ENCODE measurements at regions not wholly inside any gene's neighbourhood (a gene's known extent, or its start where the extent isn't known, plus 50 kb on each side); places are given as distances from the start of the nearest gene placed in this dataset.

DNA sequence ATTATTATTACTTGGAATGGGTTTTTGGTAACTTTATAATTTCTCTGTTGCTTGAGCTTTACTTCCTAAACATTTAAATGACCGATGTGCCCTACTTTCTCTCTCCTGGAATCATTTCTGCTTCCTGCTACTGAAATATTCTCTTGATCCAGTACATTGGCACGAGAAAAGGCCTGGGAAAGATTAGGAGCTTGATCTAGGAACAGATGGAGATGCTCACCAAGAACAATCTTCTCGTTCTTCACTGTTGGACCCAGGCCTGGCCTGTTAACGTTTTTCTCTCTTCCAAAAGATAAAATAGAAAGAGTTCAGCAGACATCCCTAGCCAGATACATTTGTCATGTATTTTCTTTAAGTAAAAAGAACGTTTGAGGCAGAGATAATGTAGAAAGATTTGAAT is 1356.8 kb upstream of the CRIM1 start:
- H3K27ac ChIP-seq (ENCODE audit: insufficient read depth, low read length, poor library complexity, severe bottlenecking), result no peak overlapping the region

DNA sequence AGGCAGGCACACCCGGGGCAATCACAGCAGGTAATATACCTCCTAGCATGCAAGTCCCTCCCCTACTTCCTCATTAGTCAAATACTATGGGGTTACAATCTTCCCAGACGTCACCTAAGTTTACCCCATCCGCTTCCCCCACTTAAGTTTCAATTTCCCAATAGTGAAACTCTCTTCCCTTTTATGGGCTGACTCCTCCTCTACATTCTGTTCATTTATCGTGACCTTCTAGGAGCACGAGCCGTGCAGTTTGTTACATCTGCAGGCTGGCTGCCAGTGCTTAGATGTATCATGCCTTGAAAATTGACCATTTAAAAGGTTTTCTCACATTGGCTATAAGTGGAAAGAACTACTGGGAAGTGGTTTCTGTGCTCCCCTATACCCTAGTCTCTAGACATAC is 1357.8 kb upstream of the CRIM1 start:
- no peaks in the 10 kb centered on the region for H3K4me1 ChIP-seq (ENCODE audit: control insufficient read depth, insufficient read depth, low read length, poor library complexity, severe bottlenecking)
- no peaks in the 10 kb centered on the region for H3K9me3 ChIP-seq (ENCODE audit: control insufficient read depth, low read length)
- H3K4me3 ChIP-seq (ENCODE audit: insufficient read depth, low read depth, low read length, poor library complexity, severe bottlenecking), result no peak overlapping the region
- H3K27me3 ChIP-seq (replicated peaks; ENCODE audit: control insufficient read depth, insufficient read depth, low read length, poor library complexity, severe bottlenecking), result no peaks in the 10 kb centered on the region
- H3K27ac ChIP-seq (ENCODE audit: insufficient read depth, low read length, poor library complexity, severe bottlenecking), result no peak overlapping the region
- no peaks in the 10 kb centered on the region for H3K36me3 ChIP-seq (ENCODE audit: control insufficient read depth, insufficient read depth, low read length)
- DNase-seq, result no peak

More for the DNA sequence above, 1356.8 kb upstream of the CRIM1 start:
- H3K9me3 ChIP-seq (ENCODE audit: control insufficient read depth, low read length), result no peaks in the 10 kb centered on the region
- H3K27me3 ChIP-seq (replicated peaks; ENCODE audit: control insufficient read depth, insufficient read depth, low read length, poor library complexity, severe bottlenecking), result no peaks in the 10 kb centered on the region
- H3K36me3 ChIP-seq (ENCODE audit: control insufficient read depth, insufficient read depth, low read length), result no peaks in the 10 kb centered on the region
- H3K4me3 ChIP-seq (ENCODE audit: insufficient read depth, low read depth, low read length, poor library complexity, severe bottlenecking), result no peak overlapping the region
- H3K4me1 ChIP-seq (ENCODE audit: control insufficient read depth, insufficient read depth, low read length, poor library complexity, severe bottlenecking), result no peaks in the 10 kb centered on the region
- no peak for DNase-seq

DNA sequence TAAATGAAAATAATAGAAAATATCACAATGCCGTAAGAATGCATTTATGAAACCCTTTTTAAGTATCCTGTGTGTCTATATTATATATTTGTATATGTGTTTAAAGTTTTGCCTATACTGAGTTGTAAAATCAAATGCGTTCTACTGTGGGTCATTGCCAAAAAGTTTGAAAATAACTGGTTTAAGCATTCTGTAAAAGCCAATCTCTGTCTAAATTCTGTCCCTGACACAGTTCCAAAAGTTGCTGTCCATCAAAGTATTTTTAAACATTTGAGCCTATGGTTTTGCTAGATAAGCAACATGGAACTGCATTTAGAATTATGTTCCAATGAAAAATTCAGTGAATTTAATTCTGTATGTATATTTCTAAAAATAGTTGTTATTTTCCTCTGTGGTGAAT is 1360.4 kb upstream of the CRIM1 start:
- Histone ChIP-seq H3K36me3 (ENCODE audit: control insufficient read depth, insufficient read depth, low read length) (no peaks in the 10 kb centered on the region), H3K4me3 (ENCODE audit: insufficient read depth, low read depth, low read length, poor library complexity, severe bottlenecking) (no peak overlapping the region)

DNA sequence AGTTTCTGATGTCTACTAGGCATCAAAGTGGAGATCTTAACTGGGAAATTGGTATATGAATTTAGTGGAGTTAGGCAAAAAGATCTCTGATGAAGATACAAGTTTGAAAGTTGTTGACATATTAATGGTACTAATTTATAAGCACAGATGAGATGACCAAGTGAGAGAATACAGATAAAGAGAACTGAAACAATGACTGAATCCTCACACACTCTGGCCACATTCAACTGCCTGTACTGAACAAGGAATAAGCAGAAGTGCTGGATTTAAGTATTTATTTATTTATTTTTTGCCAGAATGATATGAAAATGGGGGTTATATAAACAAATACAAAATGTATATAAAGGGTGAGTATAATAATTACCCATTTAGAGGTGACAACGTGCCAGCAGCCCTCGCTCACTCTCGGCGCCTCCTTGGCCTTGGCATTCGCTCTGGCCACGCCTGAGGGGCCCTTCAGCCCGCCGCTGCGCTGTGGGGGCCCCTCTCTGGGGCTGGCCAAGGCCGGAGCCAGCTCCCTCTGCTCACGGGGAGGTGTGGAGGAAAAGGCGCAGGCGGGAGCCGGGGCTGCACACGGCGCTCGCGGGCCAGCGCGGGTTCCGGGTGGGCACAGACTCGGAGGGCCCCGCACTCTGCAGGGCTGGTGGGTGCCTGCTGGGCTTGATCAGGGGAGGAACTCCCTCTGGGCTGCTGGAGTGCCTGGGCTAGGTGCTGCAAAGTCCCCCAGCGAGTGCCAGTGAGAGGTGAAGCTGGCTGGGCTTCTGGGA is 1363.9 kb upstream of the CRIM1 start:
- no peak overlapping the region for H3K4me3 ChIP-seq (ENCODE audit: insufficient read depth, low read depth, low read length, poor library complexity, severe bottlenecking)
- H3K36me3 ChIP-seq (ENCODE audit: control insufficient read depth, insufficient read depth, low read length), result no peaks in the 10 kb centered on the region
- no peaks in the 10 kb centered on the region for H3K9me3 ChIP-seq (ENCODE audit: control insufficient read depth, low read length)
- DNase-seq, result no peak
- H3K4me1 ChIP-seq (ENCODE audit: control insufficient read depth, insufficient read depth, low read length, poor library complexity, severe bottlenecking), result no peaks in the 10 kb centered on the region
- H3K27ac ChIP-seq (ENCODE audit: insufficient read depth, low read length, poor library complexity, severe bottlenecking), result no peak overlapping the region
- no peaks in the 10 kb centered on the region for H3K27me3 ChIP-seq (replicated peaks; ENCODE audit: control insufficient read depth, insufficient read depth, low read length, poor library complexity, severe bottlenecking)

More for the DNA sequence above, 1360.4 kb upstream of the CRIM1 start:
- Histone ChIP-seq H3K9me3 (ENCODE audit: control insufficient read depth, low read length) (no peaks in the 10 kb centered on the region), H3K4me1 (ENCODE audit: control insufficient read depth, insufficient read depth, low read length, poor library complexity, severe bottlenecking) (no peaks in the 10 kb centered on the region), H3K27me3 (replicated peaks; ENCODE audit: control insufficient read depth, insufficient read depth, low read length, poor library complexity, severe bottlenecking) (no peaks in the 10 kb centered on the region), H3K27ac (ENCODE audit: insufficient read depth, low read length, poor library complexity, severe bottlenecking) (no peak overlapping the region)
- DNase-seq, result no peak

DNA sequence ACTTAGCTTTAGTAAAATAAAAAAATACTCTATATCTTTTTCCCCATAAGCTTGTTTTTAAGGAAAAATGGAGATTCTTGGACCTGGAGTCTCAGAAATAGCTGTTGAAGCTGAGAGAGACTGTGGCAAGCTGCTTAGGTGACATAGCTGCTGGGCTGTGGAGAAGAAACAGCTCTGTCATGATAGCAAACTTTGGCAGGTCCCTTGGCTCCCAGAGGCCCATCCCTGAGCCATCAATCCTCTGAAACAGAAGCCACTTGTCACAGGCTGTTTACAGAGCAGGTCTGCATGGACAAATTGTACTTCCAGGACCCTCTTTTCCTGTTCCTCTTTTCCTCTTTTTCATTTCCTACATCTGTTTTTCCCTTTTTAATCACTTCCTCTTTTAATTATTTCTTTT is 1370.1 kb upstream of the CRIM1 start:
- no peaks in the 10 kb centered on the region for H3K27me3 ChIP-seq (replicated peaks; ENCODE audit: control insufficient read depth, insufficient read depth, low read length, poor library complexity, severe bottlenecking)
- H3K4me1 ChIP-seq (ENCODE audit: control insufficient read depth, insufficient read depth, low read length, poor library complexity, severe bottlenecking), result no peaks in the 10 kb centered on the region
- H3K36me3 ChIP-seq (ENCODE audit: control insufficient read depth, insufficient read depth, low read length), result no peaks in the 10 kb centered on the region
- no peak for DNase-seq
- H3K4me3 ChIP-seq (ENCODE audit: insufficient read depth, low read depth, low read length, poor library complexity, severe bottlenecking), result no peak overlapping the region
- no peaks in the 10 kb centered on the region for H3K9me3 ChIP-seq (ENCODE audit: control insufficient read depth, low read length)
- no peak overlapping the region for H3K27ac ChIP-seq (ENCODE audit: insufficient read depth, low read length, poor library complexity, severe bottlenecking)

DNA sequence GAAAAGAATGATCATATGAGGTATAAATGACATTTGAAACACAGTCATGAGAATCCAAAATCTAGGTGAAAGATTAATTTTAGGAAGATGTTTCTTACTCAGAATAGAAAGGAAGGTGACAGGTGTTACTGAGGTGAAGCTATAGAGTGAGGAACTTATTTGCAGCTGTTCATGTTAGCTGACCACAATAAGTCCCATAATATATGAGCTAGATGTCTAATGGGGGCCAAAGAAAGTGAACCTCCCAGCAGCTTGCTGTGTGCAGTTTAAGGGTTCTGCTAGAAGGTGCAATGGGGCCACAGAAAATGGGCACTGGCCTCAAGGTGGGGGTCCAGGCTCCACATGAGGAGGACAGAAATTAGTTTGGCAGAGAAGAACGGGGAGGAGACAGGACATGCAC is 1374.9 kb upstream of the CRIM1 start:
- no peaks in the 10 kb centered on the region for H3K4me1 ChIP-seq (ENCODE audit: control insufficient read depth, insufficient read depth, low read length, poor library complexity, severe bottlenecking)
- H3K4me3 ChIP-seq (ENCODE audit: insufficient read depth, low read depth, low read length, poor library complexity, severe bottlenecking), result no peak overlapping the region
- DNase-seq, result no peak
- no peak overlapping the region for H3K27ac ChIP-seq (ENCODE audit: insufficient read depth, low read length, poor library complexity, severe bottlenecking)
- H3K36me3 ChIP-seq (ENCODE audit: control insufficient read depth, insufficient read depth, low read length), result no peaks in the 10 kb centered on the region
- H3K27me3 ChIP-seq (replicated peaks; ENCODE audit: control insufficient read depth, insufficient read depth, low read length, poor library complexity, severe bottlenecking), result no peaks in the 10 kb centered on the region
- H3K9me3 ChIP-seq (ENCODE audit: control insufficient read depth, low read length), result no peaks in the 10 kb centered on the region

DNA sequence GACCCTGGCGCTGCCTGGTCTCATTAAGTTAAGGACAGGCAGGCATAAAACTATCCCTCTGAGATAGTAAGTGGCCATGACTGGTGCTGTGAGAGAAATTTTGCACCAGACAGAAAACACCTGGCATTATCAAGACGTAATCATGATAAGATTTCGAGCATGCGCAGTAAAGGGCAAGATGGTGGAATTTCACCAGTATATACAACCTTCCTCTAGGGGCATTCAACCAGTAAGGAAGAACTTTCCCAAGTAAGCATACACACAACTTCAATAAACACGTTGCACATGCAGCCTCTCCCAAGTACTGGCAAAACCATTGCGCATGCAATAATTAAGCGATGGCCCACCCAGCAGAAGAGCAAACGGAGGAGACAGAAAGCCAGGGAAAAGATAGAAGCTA is 1376.4 kb upstream of the CRIM1 start:
- H3K4me1 ChIP-seq (ENCODE audit: control insufficient read depth, insufficient read depth, low read length, poor library complexity, severe bottlenecking), result no peaks in the 10 kb centered on the region
- DNase-seq, result no peak
- no peaks in the 10 kb centered on the region for H3K27me3 ChIP-seq (replicated peaks; ENCODE audit: control insufficient read depth, insufficient read depth, low read length, poor library complexity, severe bottlenecking)
- no peak overlapping the region for H3K4me3 ChIP-seq (ENCODE audit: insufficient read depth, low read depth, low read length, poor library complexity, severe bottlenecking)
- no peaks in the 10 kb centered on the region for H3K9me3 ChIP-seq (ENCODE audit: control insufficient read depth, low read length)
- no peak overlapping the region for H3K27ac ChIP-seq (ENCODE audit: insufficient read depth, low read length, poor library complexity, severe bottlenecking)
- no peaks in the 10 kb centered on the region for H3K36me3 ChIP-seq (ENCODE audit: control insufficient read depth, insufficient read depth, low read length)

DNA sequence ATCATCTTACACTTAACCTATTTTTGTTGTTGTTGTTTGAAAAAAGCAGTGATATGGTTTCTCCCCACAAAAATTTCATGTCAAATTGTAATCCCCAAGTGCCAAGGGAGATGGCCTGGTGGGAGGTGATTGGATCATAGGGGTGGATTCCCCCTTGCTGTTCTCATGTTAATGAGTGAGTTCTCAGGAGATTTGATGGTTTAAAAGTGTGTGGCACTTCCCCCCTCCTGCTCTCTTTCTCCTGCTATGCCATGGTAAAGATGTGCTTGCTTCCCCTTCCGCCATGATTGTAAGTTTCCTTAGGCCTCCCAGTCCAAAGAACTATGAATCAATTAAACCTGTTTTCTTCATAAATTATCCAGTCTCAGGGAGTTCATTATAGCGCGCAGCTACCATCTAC is 1362.7 kb upstream of the FAM98A start:
- no peak for DNase-seq
- Histone ChIP-seq H3K27ac (ENCODE audit: insufficient read depth, low read length, poor library complexity, severe bottlenecking) (no peak overlapping the region), H3K27me3 (replicated peaks; ENCODE audit: control insufficient read depth, insufficient read depth, low read length, poor library complexity, severe bottlenecking) (no peaks in the 10 kb centered on the region), H3K9me3 (ENCODE audit: control insufficient read depth, low read length) (no peaks in the 10 kb centered on the region), H3K36me3 (ENCODE audit: control insufficient read depth, insufficient read depth, low read length) (no peaks in the 10 kb centered on the region), H3K4me3 (ENCODE audit: insufficient read depth, low read depth, low read length, poor library complexity, severe bottlenecking) (no peak overlapping the region), H3K4me1 (ENCODE audit: control insufficient read depth, insufficient read depth, low read length, poor library complexity, severe bottlenecking) (no peaks in the 10 kb centered on the region)

DNA sequence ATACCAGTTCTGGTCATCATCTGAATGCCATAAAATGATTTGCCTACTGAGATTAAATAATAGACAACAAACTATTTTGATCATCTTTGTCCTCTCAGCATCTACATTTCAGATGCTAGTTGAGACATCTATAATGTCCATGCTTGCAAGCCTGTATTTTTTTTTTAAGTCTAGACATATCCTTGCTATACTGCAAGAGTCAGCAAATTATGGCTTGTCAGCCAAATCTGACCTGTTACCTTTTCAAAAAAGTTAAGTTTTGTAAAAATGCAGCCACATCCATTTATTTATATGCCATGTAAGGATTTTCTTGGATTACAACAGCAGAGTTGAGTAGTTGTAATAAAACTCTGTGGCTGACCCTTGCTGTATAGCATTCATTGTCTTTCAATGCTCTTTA is 1355.7 kb upstream of the FAM98A start:
- Histone ChIP-seq H3K4me1 (ENCODE audit: control insufficient read depth, insufficient read depth, low read length, poor library complexity, severe bottlenecking) (no peaks in the 10 kb centered on the region), H3K36me3 (ENCODE audit: control insufficient read depth, insufficient read depth, low read length) (no peaks in the 10 kb centered on the region), H3K9me3 (ENCODE audit: control insufficient read depth, low read length) (no peaks in the 10 kb centered on the region), H3K27ac (ENCODE audit: insufficient read depth, low read length, poor library complexity, severe bottlenecking) (no peak overlapping the region), H3K27me3 (replicated peaks; ENCODE audit: control insufficient read depth, insufficient read depth, low read length, poor library complexity, severe bottlenecking) (no peaks in the 10 kb centered on the region), H3K4me3 (ENCODE audit: insufficient read depth, low read depth, low read length, poor library complexity, severe bottlenecking) (no peak overlapping the region)
- DNase-seq, result no peak

DNA sequence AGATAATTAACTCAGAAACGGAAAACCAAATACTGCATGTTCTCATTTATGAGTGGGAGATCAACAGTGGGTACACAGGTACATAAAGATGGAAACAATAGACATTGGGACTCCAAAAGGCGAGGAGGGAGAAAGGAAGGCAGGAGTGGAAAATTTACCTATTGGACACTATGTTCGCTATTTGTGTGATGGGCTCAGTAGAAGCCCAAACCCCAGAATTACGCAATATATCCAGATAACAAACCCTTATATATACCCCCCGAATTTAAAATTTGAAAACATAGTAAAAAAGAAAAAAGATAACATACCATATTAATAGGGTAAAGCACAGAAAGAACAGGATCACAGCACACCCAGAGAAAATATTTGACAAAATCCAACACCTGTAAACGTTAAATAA is 1351.7 kb upstream of the FAM98A start:
- Histone ChIP-seq H3K9me3 (ENCODE audit: control insufficient read depth, low read length) (no peaks in the 10 kb centered on the region), H3K4me1 (ENCODE audit: control insufficient read depth, insufficient read depth, low read length, poor library complexity, severe bottlenecking) (no peaks in the 10 kb centered on the region), H3K4me3 (ENCODE audit: insufficient read depth, low read depth, low read length, poor library complexity, severe bottlenecking) (no peak overlapping the region), H3K27me3 (replicated peaks; ENCODE audit: control insufficient read depth, insufficient read depth, low read length, poor library complexity, severe bottlenecking) (no peaks in the 10 kb centered on the region), H3K27ac (ENCODE audit: insufficient read depth, low read length, poor library complexity, severe bottlenecking) (no peak overlapping the region), H3K36me3 (ENCODE audit: control insufficient read depth, insufficient read depth, low read length) (no peaks in the 10 kb centered on the region)
- no peak for DNase-seq
